Vagina (tissue), 2 donors: ENCODE measurements at regions not wholly inside any gene's neighbourhood (a gene's known extent, or its start where the extent isn't known, plus 50 kb on each side); places are given as distances from the start of the nearest gene placed in this dataset.

Source experiments
- DNase-seq, 2 donors: peaks; one replicate each; pipeline ENCODE4 v3.0.0-alpha.2; 2017; ENCODE audit errors: extremely low spot score in 2 of 2
- H3K27ac ChIP-seq: fragments of 200-600 bp; sonication (generic); one replicate; pipeline ENCODE4 v1.5.1; 2019
- H3K27me3 ChIP-seq: fragments of 200-600 bp; sonication (generic); one replicate; pipeline ENCODE4 v1.5.1; 2019
- H3K36me3 ChIP-seq, 2 donors: fragments of 200-600 bp; sonication (generic); one replicate each; pipeline ENCODE4 v1.5.1; 2017 to 2019
- H3K4me1 ChIP-seq: fragments of 200-600 bp; sonication (generic); one replicate; pipeline ENCODE4 v1.5.1; 2019
- H3K4me3 ChIP-seq, 2 donors: fragments of 200-600 bp; sonication (generic); 1 replicate in 1 of 2; 2 replicates in 1 of 2; pipeline ENCODE4 v1.5.1; 2016 to 2019
- H3K9me3 ChIP-seq: fragments of 200-600 bp; sonication (generic); one replicate; pipeline ENCODE4 v1.5.1; 2019
- CTCF ChIP-seq, 3 experiments: fragments of 450-650 bp in 2 of 3; fragments of 200-600 bp in 1 of 3; sonication (generic) in 1 of 3; IDR thresholded peaks; one replicate each; pipeline ENCODE4 v1.5.1; 2017 to 2019; ENCODE audit warnings: antibody characterized with exemption in 3 of 3, mild to moderate bottlenecking in 2 of 3, moderate library complexity in 2 of 3
- POLR2A ChIP-seq, 2 donors: fragments of 450-650 bp; IDR thresholded peaks; one replicate each; pipeline ENCODE4 v1.6.1; 2017; ENCODE audit warnings: antibody characterized with exemption in 2 of 2, mild to moderate bottlenecking in 2 of 2, moderate library complexity in 2 of 2
- POLR2AphosphoS5 ChIP-seq, 2 donors: sonication (generic); formaldehyde crosslinking; IDR thresholded peaks; one replicate each; pipeline ENCODE4 v1.9.0; 2017; ENCODE audit warnings: antibody characterized with exemption in 2 of 2, mild to moderate bottlenecking in 2 of 2, low read depth in 1 of 2; ENCODE audit not compliant: insufficient read depth in 1 of 2
- intact Hi-C: fragments of 100-400 bp; cut with DNase I; formaldehyde crosslinking; loops from one replicate; pipeline ENCODE4 v1.15.1; 2023

DNA sequence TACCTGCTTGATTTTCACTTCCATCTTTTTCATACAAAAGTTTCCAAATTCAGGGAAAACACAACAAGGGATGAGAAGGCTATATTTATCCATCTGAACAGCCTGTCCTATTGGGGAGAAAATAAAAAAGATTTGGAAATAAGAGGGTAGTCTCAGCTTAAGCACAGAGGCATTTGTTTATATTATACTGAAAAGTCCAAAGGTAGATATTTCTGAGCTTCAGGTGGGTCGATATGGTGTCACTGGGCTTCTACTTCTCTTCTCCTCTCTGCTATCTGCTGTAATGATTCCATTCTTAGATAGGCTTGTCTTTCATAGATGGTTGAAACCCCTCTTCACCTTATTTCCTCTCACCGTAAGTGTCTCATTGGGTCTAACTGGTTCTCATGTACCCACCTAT is 337.0 kb downstream of the INSC start:
- H3K4me1 ChIP-seq, result no peaks in the 10 kb centered on the region
- H3K36me3 ChIP-seq, result no peaks in the 10 kb centered on the region
- DNase-seq, result no peak
- H3K9me3 ChIP-seq, result no peaks in the 10 kb centered on the region
- no peak for TF ChIP-seq POLR2A (IDR thresholded peaks at IDR 0.05)
- no peak for TF ChIP-seq POLR2AphosphoS5 (IDR thresholded peaks at IDR 0.05; ENCODE audit: insufficient read depth in 1 of 2, low read depth in 1 of 2)
- TF ChIP-seq CTCF (IDR thresholded peaks at IDR 0.05), result no peak
- H3K27me3 ChIP-seq, result no peaks in the 10 kb centered on the region
- intact Hi-C loops, result no loop called here
- H3K27ac ChIP-seq, result no peak overlapping the region
- no peak overlapping the region for H3K4me3 ChIP-seq

DNA sequence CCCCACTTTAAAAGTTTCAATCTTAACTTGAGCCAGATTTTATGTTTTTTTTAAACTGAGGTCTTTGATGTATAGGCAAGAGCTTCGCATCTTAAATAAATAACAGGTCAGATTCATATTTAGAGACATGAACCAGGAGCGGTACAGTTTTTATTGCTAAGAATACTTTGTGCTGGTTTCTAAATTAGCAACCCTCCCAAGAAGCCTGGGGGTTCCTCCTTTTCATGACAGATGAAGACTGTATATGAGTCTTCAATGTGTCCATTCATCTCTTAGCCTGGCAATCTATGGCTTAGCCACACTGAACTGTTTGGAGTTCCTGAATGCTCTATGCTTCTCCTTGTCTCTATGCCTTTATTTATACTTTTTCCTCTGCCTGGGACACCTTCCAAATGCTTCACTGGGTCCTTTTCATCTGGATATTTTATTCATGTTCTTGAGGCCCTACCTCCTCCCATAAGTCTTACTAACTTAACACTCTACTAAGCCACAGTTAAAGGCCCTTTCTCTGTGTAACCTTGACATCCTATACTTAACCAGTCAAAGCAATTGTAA is 338.6 kb downstream of the INSC start:
- no peaks in the 10 kb centered on the region for H3K36me3 ChIP-seq
- no peaks in the 10 kb centered on the region for H3K9me3 ChIP-seq
- no peaks in the 10 kb centered on the region for H3K4me1 ChIP-seq
- no peak overlapping the region for H3K4me3 ChIP-seq
- TF ChIP-seq CTCF (IDR thresholded peaks at IDR 0.05), result no peak
- TF ChIP-seq POLR2A (IDR thresholded peaks at IDR 0.05), result no peak
- no peak for TF ChIP-seq POLR2AphosphoS5 (IDR thresholded peaks at IDR 0.05; ENCODE audit: insufficient read depth in 1 of 2, low read depth in 1 of 2)
- intact Hi-C loops, result no loop called here
- no peak for DNase-seq
- H3K27ac ChIP-seq, result no peak overlapping the region
- H3K27me3 ChIP-seq, result no peaks in the 10 kb centered on the region

GRCh38 chr11:15468466-15468865 is 353.7 kb downstream of the INSC start:
- Histone ChIP-seq H3K4me1 (no peaks in the 10 kb centered on the region), H3K27me3 (no peaks in the 10 kb centered on the region), H3K27ac (no peak overlapping the region), H3K36me3 (no peaks in the 10 kb centered on the region), H3K9me3 (no peaks in the 10 kb centered on the region), H3K4me3 (no peak overlapping the region)
- DNase-seq, result no peak
- no peak for TF ChIP-seq POLR2A (IDR thresholded peaks at IDR 0.05)
- TF ChIP-seq POLR2AphosphoS5 (IDR thresholded peaks at IDR 0.05; ENCODE audit: insufficient read depth in 1 of 2, low read depth in 1 of 2), result no peak
- TF ChIP-seq CTCF (IDR thresholded peaks at IDR 0.05), result no peak
- intact Hi-C loops, result no loop called here

GRCh38 chr11:15471048-15471894 is 356.5 kb downstream of the INSC start:
- H3K36me3 ChIP-seq, result no peaks in the 10 kb centered on the region
- no peak overlapping the region for H3K4me3 ChIP-seq
- intact Hi-C loops, result no loop called here
- no peaks in the 10 kb centered on the region for H3K4me1 ChIP-seq
- H3K9me3 ChIP-seq, result no peaks in the 10 kb centered on the region
- H3K27me3 ChIP-seq, result no peaks in the 10 kb centered on the region
- TF ChIP-seq CTCF (IDR thresholded peaks at IDR 0.05) (no peak), POLR2AphosphoS5 (IDR thresholded peaks at IDR 0.05; ENCODE audit: insufficient read depth in 1 of 2, low read depth in 1 of 2) (no peak), POLR2A (IDR thresholded peaks at IDR 0.05) (no peak)
- no peak overlapping the region for H3K27ac ChIP-seq
- no peak for DNase-seq
